ENCODE measurements at regions not wholly inside any gene's neighbourhood (a gene's known extent, or its start where the extent isn't known, plus 50 kb on each side); places are given as distances from the start of the nearest gene placed in this dataset.

- TF ChIP-seq POLR2A (IDR thresholded peaks at IDR 0.05; ENCODE audit: low read depth, low read length) (no peak), TAF1 (IDR thresholded peaks at IDR 0.05; ENCODE audit: low read depth, low read length) (no peak)
Observed at GRCh38 chr1:224498574-224499170, 64.1 kb upstream of the WDR26 start.
